Erythroblast (primary cell): ENCODE measurements at regions not wholly inside any gene's neighbourhood (a gene's known extent, or its start where the extent isn't known, plus 50 kb on each side); places are given as distances from the start of the nearest gene placed in this dataset.

Experiments
- GATA1 ChIP-seq: IDR thresholded peaks from 2 replicates; pipeline ENCODE4 v1.6.1; 2011; ENCODE audit warnings: low read depth, mild to moderate bottlenecking, control low read depth, low read length, moderate library complexity
- POLR2A ChIP-seq: IDR thresholded peaks from 2 replicates; pipeline ENCODE4 v1.6.1; 2011; ENCODE audit warnings: mild to moderate bottlenecking, low read length

DNA sequence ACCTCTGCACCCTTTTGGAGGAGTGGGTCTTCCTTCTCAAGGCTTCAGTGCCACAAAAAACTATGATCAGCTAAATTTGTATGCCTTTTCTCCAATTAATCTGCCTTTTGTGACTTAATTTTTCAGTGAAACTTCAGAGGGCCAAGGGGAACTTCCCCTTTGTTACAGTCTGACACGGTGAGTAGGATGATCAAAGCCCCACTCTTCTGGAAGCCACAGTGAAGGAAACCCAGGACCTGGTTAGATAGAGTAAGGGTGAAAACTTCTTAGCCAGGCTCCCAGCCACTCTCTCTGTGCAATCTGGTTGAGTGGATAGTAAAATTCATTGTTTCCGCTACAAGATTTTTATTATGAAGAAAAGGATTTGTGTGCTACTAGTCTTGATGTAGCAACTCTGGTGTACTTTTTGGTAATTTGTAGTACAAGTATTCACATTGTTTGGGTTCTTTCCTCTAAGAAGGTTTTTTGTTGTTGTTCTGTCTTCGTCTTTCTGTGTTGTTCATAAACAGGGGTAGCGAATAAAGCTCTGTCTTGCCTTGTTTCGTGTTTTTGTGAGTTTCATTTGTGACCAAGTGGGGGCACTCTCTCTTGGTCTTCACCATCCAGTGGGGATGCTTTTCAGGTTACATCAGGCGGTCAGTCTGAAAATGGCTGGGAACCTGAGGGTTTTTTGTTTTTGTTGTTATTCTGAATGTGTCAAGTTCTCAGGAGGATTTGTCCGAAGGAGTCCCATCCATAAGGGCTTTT, 268.5 kb upstream of the NPSR1 start:
- TF ChIP-seq POLR2A, result no peak
- TF ChIP-seq GATA1, result no peak
